ENCODE measurements at regions not wholly inside any gene's neighbourhood (a gene's known extent, or its start where the extent isn't known, plus 50 kb on each side); places are given as distances from the start of the nearest gene placed in this dataset.

DNA sequence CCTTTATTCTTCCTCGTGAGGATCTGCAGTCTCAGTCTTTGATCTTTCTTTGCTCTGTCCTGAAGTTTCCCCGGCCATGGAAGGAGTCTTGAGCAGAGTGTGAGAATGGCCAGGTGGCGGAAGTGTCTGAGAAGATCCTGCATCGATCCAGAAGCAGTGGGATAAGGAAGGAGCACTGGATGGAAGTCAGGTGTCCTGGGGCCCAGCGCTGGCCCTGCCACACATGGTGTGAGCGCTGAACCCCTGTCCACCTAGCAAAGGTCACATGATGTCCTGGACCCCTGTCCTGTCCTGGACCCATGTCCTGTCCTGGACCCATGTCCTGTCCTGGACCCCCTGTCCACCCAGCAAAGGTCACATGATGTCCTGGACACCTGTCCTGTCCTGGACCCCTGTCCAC, 111.8 kb upstream of the MED13L start:
- TF ChIP-seq, protein P1, sequence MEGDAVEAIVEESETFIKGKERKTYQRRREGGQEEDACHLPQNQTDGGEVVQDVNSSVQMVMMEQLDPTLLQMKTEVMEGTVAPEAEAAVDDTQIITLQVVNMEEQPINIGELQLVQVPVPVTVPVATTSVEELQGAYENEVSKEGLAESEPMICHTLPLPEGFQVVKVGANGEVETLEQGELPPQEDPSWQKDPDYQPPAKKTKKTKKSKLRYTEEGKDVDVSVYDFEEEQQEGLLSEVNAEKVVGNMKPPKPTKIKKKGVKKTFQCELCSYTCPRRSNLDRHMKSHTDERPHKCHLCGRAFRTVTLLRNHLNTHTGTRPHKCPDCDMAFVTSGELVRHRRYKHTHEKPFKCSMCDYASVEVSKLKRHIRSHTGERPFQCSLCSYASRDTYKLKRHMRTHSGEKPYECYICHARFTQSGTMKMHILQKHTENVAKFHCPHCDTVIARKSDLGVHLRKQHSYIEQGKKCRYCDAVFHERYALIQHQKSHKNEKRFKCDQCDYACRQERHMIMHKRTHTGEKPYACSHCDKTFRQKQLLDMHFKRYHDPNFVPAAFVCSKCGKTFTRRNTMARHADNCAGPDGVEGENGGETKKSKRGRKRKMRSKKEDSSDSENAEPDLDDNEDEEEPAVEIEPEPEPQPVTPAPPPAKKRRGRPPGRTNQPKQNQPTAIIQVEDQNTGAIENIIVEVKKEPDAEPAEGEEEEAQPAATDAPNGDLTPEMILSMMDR (IDR thresholded peaks at IDR 0.05; ENCODE audit: low read depth, low read length, missing input control), result no peak
- TF ChIP-seq RXRA (IDR thresholded peaks at IDR 0.05), result no peak
- TF ChIP-seq, protein P2, sequence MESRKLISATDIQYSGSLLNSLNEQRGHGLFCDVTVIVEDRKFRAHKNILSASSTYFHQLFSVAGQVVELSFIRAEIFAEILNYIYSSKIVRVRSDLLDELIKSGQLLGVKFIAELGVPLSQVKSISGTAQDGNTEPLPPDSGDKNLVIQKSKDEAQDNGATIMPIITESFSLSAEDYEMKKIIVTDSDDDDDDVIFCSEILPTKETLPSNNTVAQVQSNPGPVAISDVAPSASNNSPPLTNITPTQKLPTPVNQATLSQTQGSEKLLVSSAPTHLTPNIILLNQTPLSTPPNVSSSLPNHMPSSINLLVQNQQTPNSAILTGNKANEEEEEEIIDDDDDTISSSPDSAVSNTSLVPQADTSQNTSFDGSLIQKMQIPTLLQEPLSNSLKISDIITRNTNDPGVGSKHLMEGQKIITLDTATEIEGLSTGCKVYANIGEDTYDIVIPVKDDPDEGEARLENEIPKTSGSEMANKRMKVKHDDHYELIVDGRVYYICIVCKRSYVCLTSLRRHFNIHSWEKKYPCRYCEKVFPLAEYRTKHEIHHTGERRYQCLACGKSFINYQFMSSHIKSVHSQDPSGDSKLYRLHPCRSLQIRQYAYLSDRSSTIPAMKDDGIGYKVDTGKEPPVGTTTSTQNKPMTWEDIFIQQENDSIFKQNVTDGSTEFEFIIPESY (IDR thresholded peaks at IDR 0.05), result no peak
- no peak for TF ChIP-seq NR2F2 (IDR thresholded peaks at IDR 0.05)
